SU-DHL-6 (cell line): ENCODE measurements at regions not wholly inside any gene's neighbourhood (a gene's known extent, or its start where the extent isn't known, plus 50 kb on each side); places are given as distances from the start of the nearest gene placed in this dataset.

Experiments used
- H2AFZ ChIP-seq: fragments of 200-600 bp; sonication (generic); 2 replicates; pipeline ENCODE4 v1.6.1; 2014; ENCODE audit warnings: low read depth, mild to moderate bottlenecking, moderate library complexity, mixed read lengths, antibody characterized with exemption, low read length; ENCODE audit not compliant: severe bottlenecking
- H3F3A ChIP-seq: fragments of 200-600 bp; shearing (Covaris generic); 2 replicates; pipeline ENCODE4 v1.6.0; 2016; ENCODE audit warnings: antibody characterized with exemption, mild to moderate bottlenecking; ENCODE audit not compliant: insufficient read depth
- H3K27ac ChIP-seq: fragments of 200-600 bp; sonication (generic); 2 replicates; pipeline ENCODE4 v1.5.1; 2016; ENCODE audit warnings: low read depth, mild to moderate bottlenecking, low read length, moderate library complexity, mixed read lengths
- H3K27me3 ChIP-seq: fragments of 200-600 bp; sonication (generic), shearing (Covaris generic); 2 replicates; pipeline ENCODE4 v1.6.0; 2014; ENCODE audit warnings: mild to moderate bottlenecking, low read length
- H3K36me3 ChIP-seq: fragments of 200-600 bp; sonication (generic); 2 replicates; pipeline ENCODE4 v1.6.1; 2014; ENCODE audit warnings: mild to moderate bottlenecking, low read length, mixed read lengths
- H3K4me2 ChIP-seq: fragments of 300-600, 200-600 bp; shearing (Covaris generic), sonication (generic); 2 replicates; pipeline ENCODE4 v1.6.0; 2014; ENCODE audit warnings: low read length, low read depth, mild to moderate bottlenecking; ENCODE audit not compliant: poor library complexity, severe bottlenecking
- H3K4me3 ChIP-seq: fragments of 200-600 bp; sonication (generic); 2 replicates; pipeline ENCODE4 v1.5.1; 2014; ENCODE audit warnings: antibody characterized with exemption, low read length, mild to moderate bottlenecking, mixed read lengths; ENCODE audit not compliant: insufficient read depth, poor library complexity, severe bottlenecking
- H3K79me2 ChIP-seq: fragments of 200-600 bp; sonication (generic); 2 replicates; pipeline ENCODE4 v1.6.1; 2014; ENCODE audit warnings: mild to moderate bottlenecking, low read length, moderate library complexity; ENCODE audit not compliant: insufficient read depth
- H3K9ac ChIP-seq: fragments of 200-600 bp; sonication (generic); 2 replicates; pipeline ENCODE4 v1.7.0; 2014; ENCODE audit warnings: mild to moderate bottlenecking, low read length
- H3K9me2 ChIP-seq: fragments of 200-600 bp; sonication (generic); replicated peaks from 2 replicates; pipeline ENCODE4 v1.6.1; 2014; ENCODE audit warnings: low read length; ENCODE audit not compliant: insufficient read depth
- H3K9me3 ChIP-seq: fragments of 200-600 bp; sonication (generic); 2 replicates; pipeline ENCODE4 v1.6.1; 2014; ENCODE audit warnings: low read length, mixed read lengths; ENCODE audit not compliant: insufficient read depth
- H4K20me1 ChIP-seq: fragments of 200-600 bp; sonication (generic); 2 replicates; pipeline ENCODE4 v1.6.1; 2014; ENCODE audit warnings: low read depth, mild to moderate bottlenecking, antibody characterized with exemption, low read length, moderate library complexity, mixed read lengths
- CTCF ChIP-seq: fragments of 200-600 bp; sonication (generic); IDR thresholded peaks from one replicate; pipeline ENCODE4 v1.5.1; 2017; ENCODE audit warnings: antibody characterized with exemption, mild to moderate bottlenecking, low read length, moderate library complexity; ENCODE audit not compliant: insufficient read depth, poor library complexity, severe bottlenecking
- EZH2phosphoT487 ChIP-seq: fragments of 200-600 bp; sonication (generic), shearing (Covaris generic); conservative IDR thresholded peaks from 2 replicates; pipeline ENCODE4 v1.6.1; 2018; ENCODE audit warnings: mild to moderate bottlenecking, antibody characterized with exemption, low read length, moderate library complexity, mixed read lengths

- H3K9ac ChIP-seq: no peak overlapping the region
- no peaks in the 10 kb centered on the region for H3K27me3 ChIP-seq
- no peak overlapping the region for H3K27ac ChIP-seq
- no peak overlapping the region for H2AFZ ChIP-seq
- H3K4me3 ChIP-seq: no peak overlapping the region
- H3K79me2 ChIP-seq: no peaks in the 10 kb centered on the region
- no peaks in the 10 kb centered on the region for H4K20me1 ChIP-seq
- TF ChIP-seq CTCF: no peak
- TF ChIP-seq EZH2phosphoT487: no peak
- H3K9me3 ChIP-seq: no peaks in the 10 kb centered on the region
- no peaks in the 10 kb centered on the region for H3K9me2 ChIP-seq
- H3F3A ChIP-seq: no peaks in the 10 kb centered on the region
- no peak overlapping the region for H3K4me2 ChIP-seq
- no peaks in the 10 kb centered on the region for H3K36me3 ChIP-seq
Observed at GRCh38 chr13:38012096-38012495, 142.5 kb upstream of the TRPC4 start.

DNA sequence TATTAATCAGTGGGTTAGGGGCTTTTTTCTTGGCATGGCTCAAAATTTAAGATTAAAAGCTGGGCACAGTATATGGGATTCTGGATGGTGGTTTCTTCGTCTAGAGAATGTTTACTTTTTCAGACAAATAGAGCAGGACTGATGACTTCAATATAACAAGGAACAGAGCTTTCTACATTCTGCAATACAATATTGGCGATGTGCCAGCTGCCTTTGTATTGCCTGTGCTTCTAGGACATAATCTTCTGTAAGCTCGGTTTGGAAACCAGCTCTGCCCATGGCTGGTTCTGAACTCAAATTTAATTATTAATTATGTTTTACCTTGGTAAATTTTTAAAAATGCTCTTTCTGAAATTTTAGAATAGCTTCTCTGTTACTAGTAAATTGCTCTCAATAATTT lies 139.1 kb upstream of the TRPC4 start:
- H3K9me3 ChIP-seq: no peaks in the 10 kb centered on the region
- no peak overlapping the region for H3K4me2 ChIP-seq

DNA sequence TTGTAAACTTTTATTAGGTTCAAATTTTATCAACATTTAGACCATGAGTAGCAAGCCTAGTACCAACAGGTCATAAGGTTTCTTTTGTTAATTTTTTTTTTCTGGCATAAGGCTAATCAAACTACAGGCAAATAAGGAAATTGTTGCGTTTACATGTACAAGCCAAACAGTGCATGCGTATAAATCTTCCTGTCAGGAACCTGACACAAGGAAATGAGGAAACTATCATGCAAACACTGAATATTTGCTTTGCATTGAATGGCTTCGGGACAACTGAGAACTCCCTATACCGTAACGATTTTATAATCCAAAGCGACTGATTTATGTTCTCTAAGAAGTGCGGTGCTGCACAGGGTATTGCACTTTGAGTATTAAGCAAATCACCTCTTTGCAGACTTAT lies 133.0 kb upstream of the TRPC4 start:
- no peaks in the 10 kb centered on the region for H4K20me1 ChIP-seq

More for the DNA sequence above, 139.1 kb upstream of the TRPC4 start:
- H2AFZ ChIP-seq: no peak overlapping the region
- TF ChIP-seq EZH2phosphoT487 (no peak), CTCF (no peak)
- H3K9me2 ChIP-seq: no peaks in the 10 kb centered on the region
- no peaks in the 10 kb centered on the region for H3F3A ChIP-seq
- no peaks in the 10 kb centered on the region for H3K36me3 ChIP-seq
- no peaks in the 10 kb centered on the region for H3K79me2 ChIP-seq
- H4K20me1 ChIP-seq: no peaks in the 10 kb centered on the region
- H3K9ac ChIP-seq: no peak overlapping the region
- H3K27me3 ChIP-seq: no peaks in the 10 kb centered on the region
- no peak overlapping the region for H3K4me3 ChIP-seq
- H3K27ac ChIP-seq: no peak overlapping the region

More for the DNA sequence above, 133.0 kb upstream of the TRPC4 start:
- no peaks in the 10 kb centered on the region for H3K27me3 ChIP-seq
- H3K27ac ChIP-seq: no peak overlapping the region
- no peaks in the 10 kb centered on the region for H3K79me2 ChIP-seq
- no peak overlapping the region for H3K4me3 ChIP-seq
- H3K9me3 ChIP-seq: no peaks in the 10 kb centered on the region
- no peaks in the 10 kb centered on the region for H3F3A ChIP-seq
- no peak overlapping the region for H2AFZ ChIP-seq
- TF ChIP-seq EZH2phosphoT487: no peak
- TF ChIP-seq CTCF: no peak
- no peaks in the 10 kb centered on the region for H3K36me3 ChIP-seq
- H3K4me2 ChIP-seq: no peak overlapping the region
- H3K9ac ChIP-seq: no peak overlapping the region
- H3K9me2 ChIP-seq: no peaks in the 10 kb centered on the region
